Testis (tissue), 2 donors: ENCODE measurements at regions not wholly inside any gene's neighbourhood (a gene's known extent, or its start where the extent isn't known, plus 50 kb on each side); places are given as distances from the start of the nearest gene placed in this dataset.

Source experiments
- POLR2A ChIP-seq: fragments of 450-650 bp; IDR thresholded peaks from one replicate; pipeline ENCODE4 v1.6.1; 2017; ENCODE audit warnings: antibody characterized with exemption, mild to moderate bottlenecking, moderate library complexity
- TF ChIP-seq, protein P1 (sequence below), 3 experiments: fragments of 450-650 bp in 2 of 3; fragments of 200-600 bp in 1 of 3; sonication (generic) in 1 of 3; IDR thresholded peaks; one replicate each; pipeline ENCODE4 v1.5.1; 2016 to 2019; ENCODE audit warnings: antibody characterized with exemption in 3 of 3, mild to moderate bottlenecking in 2 of 3, moderate library complexity in 1 of 3

DNA sequence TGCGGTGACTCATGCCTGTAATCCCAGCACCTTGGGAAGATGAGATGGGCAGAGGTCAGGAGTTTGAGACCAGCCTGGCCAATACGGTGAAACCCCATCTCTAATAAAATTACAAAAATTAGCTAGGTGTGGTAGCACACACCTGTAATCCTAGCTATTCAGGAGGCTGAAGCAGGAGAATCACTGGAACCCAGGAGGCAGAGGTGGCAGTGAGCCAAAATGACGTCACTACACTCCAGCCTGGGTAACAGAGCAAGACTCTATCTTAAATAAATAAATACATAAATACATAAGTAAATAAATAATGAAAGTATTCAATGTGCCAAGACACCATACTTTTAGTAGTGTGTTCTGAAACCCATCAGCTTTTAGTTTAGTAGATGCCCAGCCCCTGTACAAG, 308.1 kb upstream of the FLRT2 start:
- TF ChIP-seq, protein P1, sequence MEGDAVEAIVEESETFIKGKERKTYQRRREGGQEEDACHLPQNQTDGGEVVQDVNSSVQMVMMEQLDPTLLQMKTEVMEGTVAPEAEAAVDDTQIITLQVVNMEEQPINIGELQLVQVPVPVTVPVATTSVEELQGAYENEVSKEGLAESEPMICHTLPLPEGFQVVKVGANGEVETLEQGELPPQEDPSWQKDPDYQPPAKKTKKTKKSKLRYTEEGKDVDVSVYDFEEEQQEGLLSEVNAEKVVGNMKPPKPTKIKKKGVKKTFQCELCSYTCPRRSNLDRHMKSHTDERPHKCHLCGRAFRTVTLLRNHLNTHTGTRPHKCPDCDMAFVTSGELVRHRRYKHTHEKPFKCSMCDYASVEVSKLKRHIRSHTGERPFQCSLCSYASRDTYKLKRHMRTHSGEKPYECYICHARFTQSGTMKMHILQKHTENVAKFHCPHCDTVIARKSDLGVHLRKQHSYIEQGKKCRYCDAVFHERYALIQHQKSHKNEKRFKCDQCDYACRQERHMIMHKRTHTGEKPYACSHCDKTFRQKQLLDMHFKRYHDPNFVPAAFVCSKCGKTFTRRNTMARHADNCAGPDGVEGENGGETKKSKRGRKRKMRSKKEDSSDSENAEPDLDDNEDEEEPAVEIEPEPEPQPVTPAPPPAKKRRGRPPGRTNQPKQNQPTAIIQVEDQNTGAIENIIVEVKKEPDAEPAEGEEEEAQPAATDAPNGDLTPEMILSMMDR (IDR thresholded peaks at IDR 0.05), result no peak
- no peak for TF ChIP-seq POLR2A
